ENCODE measurements at regions not wholly inside any gene's neighbourhood (a gene's known extent, or its start where the extent isn't known, plus 50 kb on each side); places are given as distances from the start of the nearest gene placed in this dataset.

DNA sequence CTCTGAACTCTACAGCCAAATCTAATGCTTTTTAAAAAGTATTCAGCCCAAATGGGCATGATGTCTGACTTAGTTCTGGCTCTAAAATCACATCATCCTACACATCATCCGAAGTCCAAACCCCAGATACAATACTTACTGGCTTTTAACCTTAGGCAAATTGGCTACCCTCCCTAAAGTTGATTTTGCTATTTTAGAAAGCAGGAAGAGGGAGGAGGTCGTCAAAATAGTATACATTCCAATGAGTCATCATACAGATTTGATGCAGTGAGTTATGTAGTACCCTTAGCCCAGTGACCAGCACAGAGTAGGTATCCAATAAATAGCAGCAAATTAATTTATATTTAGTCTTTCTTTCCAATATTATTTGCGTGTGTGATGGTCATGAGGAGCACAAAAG is 582.0 kb upstream of the TUSC1 start:
- TF ChIP-seq CTCF (IDR thresholded peaks at IDR 0.05) (no peak), POLR2AphosphoS5 (IDR thresholded peaks at IDR 0.05; ENCODE audit: low read depth, low read length) (no peak), TCF7L2 (IDR thresholded peaks at IDR 0.05; ENCODE audit: low read depth, low read length) (no peak)
